ENCODE measurements at regions not wholly inside any gene's neighbourhood (a gene's known extent, or its start where the extent isn't known, plus 50 kb on each side); places are given as distances from the start of the nearest gene placed in this dataset.

DNA sequence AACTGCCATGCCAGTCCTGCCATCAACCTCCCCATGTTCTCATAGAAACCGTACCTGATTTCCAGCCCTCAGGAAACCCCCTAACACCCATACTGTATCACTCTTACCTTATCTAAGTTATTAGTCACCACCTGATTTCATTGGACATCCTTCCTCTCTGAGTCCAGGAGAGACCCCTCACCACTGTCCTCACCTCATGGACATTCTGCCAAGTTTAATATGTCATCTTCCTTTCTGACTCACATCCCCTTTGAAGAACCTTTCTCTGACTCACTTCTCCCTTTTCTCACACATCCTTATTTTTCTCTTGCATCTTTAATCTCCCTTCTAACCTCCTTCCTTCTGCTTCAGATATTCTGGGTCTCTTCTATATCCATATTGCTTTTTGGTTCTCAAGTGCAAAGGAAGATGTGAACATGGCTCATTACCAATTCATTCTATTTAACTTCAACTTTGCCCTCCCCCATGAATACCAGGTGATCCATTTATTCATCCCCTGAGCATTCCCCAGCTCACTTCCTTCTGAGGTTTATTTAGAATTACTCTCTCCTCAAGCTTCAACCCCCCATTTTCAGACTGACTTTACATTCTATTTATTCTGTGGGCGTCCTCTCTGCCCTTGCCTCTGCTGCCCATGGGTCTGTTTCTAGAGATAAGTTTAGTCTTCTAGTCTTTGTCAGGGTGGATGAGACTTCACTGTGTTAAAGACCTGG, 206.8 kb upstream of the ESRRG start:
- intact Hi-C loops (cut with DNase I) = no loop called here
- no peaks in the 10 kb centered on the region for H3K36me3 ChIP-seq (replicated peaks in 1 of 2)
- no peak overlapping the region for H3K27ac ChIP-seq
- no peaks in the 10 kb centered on the region for H3K27me3 ChIP-seq
- H3K4me3 ChIP-seq = no peak overlapping the region
- no peaks in the 10 kb centered on the region for H3K4me1 ChIP-seq (replicated peaks in 1 of 2)
- no peaks in the 10 kb centered on the region for H3K9me3 ChIP-seq (replicated peaks in 1 of 3)
- TF ChIP-seq, protein P1, sequence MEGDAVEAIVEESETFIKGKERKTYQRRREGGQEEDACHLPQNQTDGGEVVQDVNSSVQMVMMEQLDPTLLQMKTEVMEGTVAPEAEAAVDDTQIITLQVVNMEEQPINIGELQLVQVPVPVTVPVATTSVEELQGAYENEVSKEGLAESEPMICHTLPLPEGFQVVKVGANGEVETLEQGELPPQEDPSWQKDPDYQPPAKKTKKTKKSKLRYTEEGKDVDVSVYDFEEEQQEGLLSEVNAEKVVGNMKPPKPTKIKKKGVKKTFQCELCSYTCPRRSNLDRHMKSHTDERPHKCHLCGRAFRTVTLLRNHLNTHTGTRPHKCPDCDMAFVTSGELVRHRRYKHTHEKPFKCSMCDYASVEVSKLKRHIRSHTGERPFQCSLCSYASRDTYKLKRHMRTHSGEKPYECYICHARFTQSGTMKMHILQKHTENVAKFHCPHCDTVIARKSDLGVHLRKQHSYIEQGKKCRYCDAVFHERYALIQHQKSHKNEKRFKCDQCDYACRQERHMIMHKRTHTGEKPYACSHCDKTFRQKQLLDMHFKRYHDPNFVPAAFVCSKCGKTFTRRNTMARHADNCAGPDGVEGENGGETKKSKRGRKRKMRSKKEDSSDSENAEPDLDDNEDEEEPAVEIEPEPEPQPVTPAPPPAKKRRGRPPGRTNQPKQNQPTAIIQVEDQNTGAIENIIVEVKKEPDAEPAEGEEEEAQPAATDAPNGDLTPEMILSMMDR (IDR thresholded peaks at IDR 0.05) = no peak
- TF ChIP-seq POLR2A (IDR thresholded peaks at IDR 0.05) = no peak
- 75 to 83% (median 78%) methylated on average over 2 of the region's 2 CpGs for WGBS, 4 donors
- DNase-seq = no peak

DNA sequence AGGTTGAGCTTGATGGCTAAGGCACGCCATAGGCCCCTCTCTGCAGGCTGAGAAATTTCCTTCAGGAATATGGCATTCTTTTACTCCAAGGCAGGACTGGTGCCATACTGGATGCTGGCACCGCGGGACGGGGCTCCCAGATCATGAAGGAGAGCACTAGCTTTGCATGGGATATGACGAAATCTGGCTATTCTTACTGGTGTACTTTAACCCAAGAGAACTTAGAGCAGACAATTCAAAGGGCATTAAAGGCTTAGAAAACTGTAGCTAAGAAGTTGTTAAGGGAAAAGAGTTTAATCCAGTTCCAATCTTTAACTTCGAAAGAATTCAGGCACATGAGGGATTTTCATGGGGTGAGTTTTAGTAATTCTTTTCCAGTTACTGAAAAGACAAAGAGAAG, 204.4 kb upstream of the ESRRG start:
- no peak for TF ChIP-seq POLR2A (IDR thresholded peaks at IDR 0.05)
- WGBS, 4 donors = 88 to 94% (median 94%) methylated on average over 6 of the region's 6 CpGs
- Histone ChIP-seq H3K9me3 (replicated peaks in 1 of 3) (no peaks in the 10 kb centered on the region), H3K36me3 (replicated peaks in 1 of 2) (no peaks in the 10 kb centered on the region), H3K27ac (no peak overlapping the region), H3K27me3 (no peaks in the 10 kb centered on the region), H3K4me3 (no peak overlapping the region), H3K4me1 (replicated peaks in 1 of 2) (no peaks in the 10 kb centered on the region)
- intact Hi-C loops (cut with DNase I) = no loop called here
- no peak for DNase-seq

DNA sequence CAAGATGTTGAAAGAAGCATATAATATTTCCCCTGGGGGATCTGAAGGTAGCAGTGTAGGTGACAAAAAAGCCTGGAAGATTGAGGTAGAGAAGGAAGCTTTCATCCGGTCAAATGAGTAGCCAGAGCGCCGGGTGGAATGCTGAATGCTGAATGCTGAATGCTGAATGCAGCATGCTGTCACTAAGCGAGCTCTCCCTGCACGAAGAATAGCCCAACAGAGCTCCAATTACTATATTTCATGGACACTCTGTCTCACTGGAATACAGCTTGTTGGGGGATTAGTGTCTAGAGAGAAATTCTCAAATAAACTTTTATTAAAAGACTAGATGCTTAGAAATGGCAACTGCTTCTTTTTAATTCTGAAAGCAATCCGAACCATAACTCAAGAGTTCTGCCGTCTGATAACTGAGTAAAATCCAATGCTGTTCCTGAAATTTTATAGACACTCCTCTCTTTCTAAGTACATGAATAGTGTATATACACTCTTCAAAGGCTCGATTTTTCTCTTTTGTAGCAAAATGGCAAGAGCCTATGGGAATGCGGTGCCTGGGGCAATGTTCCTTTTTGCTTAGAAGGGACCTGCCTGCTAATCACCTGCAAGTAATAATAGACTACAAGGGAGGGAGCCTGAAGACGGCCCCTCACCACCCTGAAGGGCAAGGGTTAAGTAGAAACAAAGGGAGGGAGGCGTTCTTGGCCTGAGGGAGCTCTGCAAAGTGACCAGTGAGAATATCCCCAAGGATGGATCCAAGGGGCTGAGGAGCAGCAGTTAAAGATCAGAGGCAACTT, 203.7 kb upstream of the ESRRG start:
- no peak overlapping the region for H3K4me3 ChIP-seq
- DNase-seq = no peak
- H3K4me1 ChIP-seq (replicated peaks in 1 of 2) = no peaks in the 10 kb centered on the region
- TF ChIP-seq, protein P1 (IDR thresholded peaks at IDR 0.05) = no peak
- TF ChIP-seq POLR2A (IDR thresholded peaks at IDR 0.05) = no peak
- no peak overlapping the region for H3K27ac ChIP-seq
- WGBS, 4 donors = 66 to 84% (median 73%) methylated on average over 10 to 11 of the region's 11 CpGs
- no peaks in the 10 kb centered on the region for H3K36me3 ChIP-seq (replicated peaks in 1 of 2)
- no peaks in the 10 kb centered on the region for H3K27me3 ChIP-seq
- no peaks in the 10 kb centered on the region for H3K9me3 ChIP-seq (replicated peaks in 1 of 3)
- intact Hi-C loops (cut with DNase I) = no loop called here

DNA sequence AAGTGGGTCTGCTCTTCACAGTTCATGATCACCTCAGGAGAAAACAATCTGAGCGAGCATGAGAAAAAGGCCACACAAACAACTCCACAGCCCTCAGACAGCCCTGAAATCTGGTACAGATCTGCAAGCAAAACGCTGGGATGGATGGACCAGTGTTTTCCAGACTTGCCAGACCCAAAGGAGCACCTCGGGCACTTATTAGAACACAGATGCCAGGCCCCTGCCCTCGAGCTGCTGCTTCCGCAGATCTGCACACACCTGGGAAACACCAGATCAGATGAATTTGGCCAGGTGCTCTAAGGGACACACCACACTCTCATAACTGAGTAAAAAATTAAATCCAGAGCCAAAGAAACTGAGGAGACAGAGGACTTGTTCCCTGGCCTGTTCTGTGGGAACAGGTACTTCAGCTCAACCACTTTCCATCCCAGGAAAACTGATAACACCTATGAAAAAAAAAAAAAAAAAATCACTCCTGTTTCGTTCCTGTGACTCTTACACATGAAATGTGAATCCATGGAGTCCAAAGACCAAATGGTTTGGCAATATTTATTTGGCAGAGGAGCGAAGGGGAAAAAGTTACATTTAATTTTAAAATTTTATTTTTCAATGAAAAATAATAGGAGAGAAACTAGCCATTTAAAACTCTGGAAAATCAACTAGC, 202.9 kb upstream of the ESRRG start:
- H3K9me3 ChIP-seq (replicated peaks in 1 of 3) = no peaks in the 10 kb centered on the region
- TF ChIP-seq, protein P1 (IDR thresholded peaks at IDR 0.05) = no peak
- TF ChIP-seq POLR2A (IDR thresholded peaks at IDR 0.05) = no peak
- WGBS, 4 donors = 78 to 84% (median 82%) methylated on average over 3 to 7 of the region's 7 CpGs
- no peak overlapping the region for H3K27ac ChIP-seq
- no peak for DNase-seq
- no peaks in the 10 kb centered on the region for H3K4me1 ChIP-seq (replicated peaks in 1 of 2)
- H3K27me3 ChIP-seq = no peaks in the 10 kb centered on the region
- no peak overlapping the region for H3K4me3 ChIP-seq
- H3K36me3 ChIP-seq (replicated peaks in 1 of 2) = no peaks in the 10 kb centered on the region
- intact Hi-C loops (cut with DNase I) = no loop called here

Data from adrenal gland (tissue), 9 donors.